ENCODE measurements at regions not wholly inside any gene's neighbourhood (a gene's known extent, or its start where the extent isn't known, plus 50 kb on each side); places are given as distances from the start of the nearest gene placed in this dataset.

DNA sequence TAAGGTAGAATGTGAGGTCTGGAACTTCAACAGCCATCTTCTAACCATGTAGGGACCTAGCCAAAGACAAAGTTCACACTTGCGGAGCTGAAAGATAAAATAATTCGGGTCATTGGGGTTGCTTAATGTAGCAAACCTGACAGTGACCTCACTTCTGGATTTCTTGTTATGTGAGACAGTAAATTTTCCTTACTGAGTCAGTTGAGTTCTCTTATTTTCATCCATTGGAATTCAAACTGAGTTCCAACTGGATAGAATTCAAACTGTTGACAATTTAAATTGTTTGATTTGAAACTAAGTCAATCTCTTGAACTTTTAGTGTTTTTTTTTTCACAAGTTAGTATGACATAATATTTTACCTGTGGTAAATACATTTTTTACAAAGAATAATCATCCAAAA lies 406.5 kb downstream of the ADAMTS20 start:
- no peak overlapping the region for H3K27ac ChIP-seq
- 43 to 63% (median 61%) methylated on average over 2 of the region's 2 CpGs for WGBS, 4 donors
- H3K36me3 ChIP-seq (replicated peaks in 1 of 2), result no peaks in the 10 kb centered on the region
- H3K4me1 ChIP-seq (replicated peaks in 1 of 2), result no peaks in the 10 kb centered on the region
- no peaks in the 10 kb centered on the region for H3K27me3 ChIP-seq
- TF ChIP-seq POLR2A (IDR thresholded peaks at IDR 0.05), result no peak
- TF ChIP-seq, protein P1, sequence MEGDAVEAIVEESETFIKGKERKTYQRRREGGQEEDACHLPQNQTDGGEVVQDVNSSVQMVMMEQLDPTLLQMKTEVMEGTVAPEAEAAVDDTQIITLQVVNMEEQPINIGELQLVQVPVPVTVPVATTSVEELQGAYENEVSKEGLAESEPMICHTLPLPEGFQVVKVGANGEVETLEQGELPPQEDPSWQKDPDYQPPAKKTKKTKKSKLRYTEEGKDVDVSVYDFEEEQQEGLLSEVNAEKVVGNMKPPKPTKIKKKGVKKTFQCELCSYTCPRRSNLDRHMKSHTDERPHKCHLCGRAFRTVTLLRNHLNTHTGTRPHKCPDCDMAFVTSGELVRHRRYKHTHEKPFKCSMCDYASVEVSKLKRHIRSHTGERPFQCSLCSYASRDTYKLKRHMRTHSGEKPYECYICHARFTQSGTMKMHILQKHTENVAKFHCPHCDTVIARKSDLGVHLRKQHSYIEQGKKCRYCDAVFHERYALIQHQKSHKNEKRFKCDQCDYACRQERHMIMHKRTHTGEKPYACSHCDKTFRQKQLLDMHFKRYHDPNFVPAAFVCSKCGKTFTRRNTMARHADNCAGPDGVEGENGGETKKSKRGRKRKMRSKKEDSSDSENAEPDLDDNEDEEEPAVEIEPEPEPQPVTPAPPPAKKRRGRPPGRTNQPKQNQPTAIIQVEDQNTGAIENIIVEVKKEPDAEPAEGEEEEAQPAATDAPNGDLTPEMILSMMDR (IDR thresholded peaks at IDR 0.05), result no peak
- no peaks in the 10 kb centered on the region for H3K9me3 ChIP-seq (replicated peaks in 1 of 3)
- no peak for DNase-seq
- intact Hi-C loops (cut with DNase I), result no loop called here
- no peak overlapping the region for H3K4me3 ChIP-seq

DNA sequence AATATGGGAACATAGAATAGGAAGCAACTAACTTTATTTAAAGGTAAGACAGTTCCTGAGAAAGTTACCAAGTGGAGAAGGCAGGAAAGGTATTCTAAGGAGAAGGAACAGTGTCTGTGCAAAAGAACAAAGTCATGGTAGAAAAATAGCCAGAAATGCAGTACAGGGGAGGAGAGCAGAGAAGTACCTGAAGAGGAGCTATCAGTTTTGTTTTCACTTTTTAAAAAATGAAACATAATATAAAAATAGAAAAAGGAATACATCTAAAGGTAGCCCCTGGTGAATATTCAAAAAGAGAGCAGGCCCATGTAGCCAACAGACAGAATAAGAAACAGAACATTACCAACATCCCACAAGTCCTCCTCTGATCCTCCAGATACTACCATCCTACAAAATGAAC lies 408.7 kb downstream of the ADAMTS20 start:
- no peaks in the 10 kb centered on the region for H3K27me3 ChIP-seq
- intact Hi-C loops (cut with DNase I), result no loop called here
- H3K9me3 ChIP-seq (replicated peaks in 1 of 3), result no peaks in the 10 kb centered on the region
- H3K4me1 ChIP-seq (replicated peaks in 1 of 2), result no peaks in the 10 kb centered on the region
- H3K4me3 ChIP-seq, result no peak overlapping the region
- no peaks in the 10 kb centered on the region for H3K36me3 ChIP-seq (replicated peaks in 1 of 2)
- TF ChIP-seq POLR2A (IDR thresholded peaks at IDR 0.05), result no peak
- TF ChIP-seq, protein P1 (IDR thresholded peaks at IDR 0.05), result no peak
- no peak overlapping the region for H3K27ac ChIP-seq
- DNase-seq, result no peak

DNA sequence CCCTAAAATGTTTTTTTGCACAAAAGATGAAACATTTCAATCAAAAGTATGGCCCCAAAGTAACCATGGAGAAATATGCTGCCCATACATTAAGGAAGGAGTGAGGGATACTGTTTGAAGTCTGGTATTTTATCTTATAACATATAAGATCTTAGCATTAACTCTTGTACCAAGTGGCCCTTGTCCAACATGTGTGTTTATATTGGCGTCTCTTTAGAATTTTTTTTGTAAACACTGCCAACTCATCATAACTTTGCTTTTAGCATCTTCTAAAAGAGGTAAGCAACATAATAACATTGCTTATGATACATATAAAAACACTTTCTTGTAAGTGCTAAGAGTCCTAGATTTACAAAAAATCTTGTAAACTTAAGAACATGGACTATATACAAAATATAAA lies 419.7 kb downstream of the ADAMTS20 start:
- Histone ChIP-seq H3K36me3 (replicated peaks in 1 of 2) (no peaks in the 10 kb centered on the region), H3K27me3 (no peaks in the 10 kb centered on the region), H3K27ac (no peak overlapping the region), H3K4me1 (replicated peaks in 1 of 2) (no peaks in the 10 kb centered on the region), H3K4me3 (no peak overlapping the region), H3K9me3 (replicated peaks in 1 of 3) (no peaks in the 10 kb centered on the region)
- no peak for DNase-seq
- TF ChIP-seq, protein P1 (IDR thresholded peaks at IDR 0.05), result no peak
- no peak for TF ChIP-seq POLR2A (IDR thresholded peaks at IDR 0.05)
- 46 to 72% (median 63%) methylated on average over 1 of the region's 1 CpG for WGBS, 4 donors
- intact Hi-C loops (cut with DNase I), result no loop called here

DNA sequence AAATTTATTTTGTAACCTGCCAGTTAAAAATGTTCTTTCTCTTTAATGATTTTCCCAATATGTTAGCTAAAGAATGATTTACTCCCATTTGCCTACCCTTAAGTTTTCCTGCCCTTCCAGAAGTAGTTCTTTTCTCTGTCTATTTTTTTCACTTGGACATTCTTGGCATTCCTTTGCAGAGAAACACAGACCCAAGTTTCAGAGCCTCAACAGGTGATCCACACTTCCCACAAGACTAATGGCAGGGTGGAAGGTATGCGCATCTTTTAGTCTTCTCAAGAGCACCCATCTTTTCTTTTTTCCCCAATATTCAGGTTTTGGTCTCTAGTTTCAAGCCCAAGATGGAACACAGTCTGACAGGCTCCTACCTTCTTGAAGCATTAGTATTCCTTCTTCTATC lies 420.7 kb downstream of the ADAMTS20 start:
- no peaks in the 10 kb centered on the region for H3K4me1 ChIP-seq (replicated peaks in 1 of 2)
- H3K4me3 ChIP-seq, result no peak overlapping the region
- no peaks in the 10 kb centered on the region for H3K27me3 ChIP-seq
- no peaks in the 10 kb centered on the region for H3K9me3 ChIP-seq (replicated peaks in 1 of 3)
- TF ChIP-seq POLR2A (IDR thresholded peaks at IDR 0.05), result no peak
- TF ChIP-seq, protein P1 (IDR thresholded peaks at IDR 0.05), result no peak
- no peaks in the 10 kb centered on the region for H3K36me3 ChIP-seq (replicated peaks in 1 of 2)
- intact Hi-C loops (cut with DNase I), result no loop called here
- WGBS, 4 donors, result 69 to 86% (median 80%) methylated on average over 1 of the region's 1 CpG
- no peak for DNase-seq
- no peak overlapping the region for H3K27ac ChIP-seq

Data from adrenal gland (tissue), 9 donors.